OCI-LY3 (cell line): ENCODE measurements at regions not wholly inside any gene's neighbourhood (a gene's known extent, or its start where the extent isn't known, plus 50 kb on each side); places are given as distances from the start of the nearest gene placed in this dataset.

ENCODE experiments used
- CTCF ChIP-seq: fragments of 200-600, 300-600 bp; sonication (generic); IDR thresholded peaks from 2 replicates; pipeline ENCODE4 v1.5.1; 2014; ENCODE audit warnings: antibody characterized with exemption, low read length, low read depth
- EZH2phosphoT487 ChIP-seq: fragments of 200-600 bp; shearing (Covaris generic); IDR thresholded peaks from 2 replicates; pipeline ENCODE4 v1.6.1; 2018; ENCODE audit warnings: antibody characterized with exemption, mixed run types, low read depth

GRCh38 chr6:114581293-114581692, 238.5 kb upstream of the HS3ST5 start:
- TF ChIP-seq CTCF (no peak), EZH2phosphoT487 (no peak)
